ENCODE measurements at regions not wholly inside any gene's neighbourhood (a gene's known extent, or its start where the extent isn't known, plus 50 kb on each side); places are given as distances from the start of the nearest gene placed in this dataset.

GRCh38 chr3:162525066-162525742 is 1028.6 kb downstream of the OTOL1 start:
- ATAC-seq, result no peak

DNA sequence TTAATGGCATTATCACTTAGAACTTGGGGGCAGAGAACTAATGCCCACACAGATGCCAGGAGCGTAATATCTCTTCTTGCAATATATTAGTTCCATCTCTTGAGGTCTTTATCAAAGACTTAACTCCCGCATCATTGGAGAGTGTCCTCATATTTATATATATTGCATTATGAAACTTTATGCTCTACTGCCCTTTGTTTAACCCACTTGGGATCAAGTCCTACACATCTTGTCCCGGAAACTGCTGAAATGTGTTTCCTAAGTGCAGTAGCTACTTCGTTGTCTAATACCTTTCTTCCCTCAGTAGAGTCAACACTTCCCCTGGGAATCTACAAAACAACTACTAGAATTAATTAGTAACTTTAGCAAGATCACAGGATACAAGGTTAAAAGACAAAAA is 1029.2 kb downstream of the OTOL1 start:
- DNase-seq (no peak), ATAC-seq (no peak)
- H3K4me3 Mint-ChIP-seq, result no peak overlapping the region
- no peaks in the 10 kb centered on the region for H3K4me1 Mint-ChIP-seq (ENCODE audit: low read depth)
- peaks cover 22% of the 10 kb centered on the region for H3K9me3 Mint-ChIP-seq
- H3K27me3 Mint-ChIP-seq (ENCODE audit: low read depth), result no peaks in the 10 kb centered on the region
- H3K36me3 Mint-ChIP-seq (ENCODE audit: insufficient read depth), result no peaks in the 10 kb centered on the region

More at GRCh38 chr3:162525066-162525742, 1028.6 kb downstream of the OTOL1 start:
- Mint-ChIP-seq H3K27me3 (ENCODE audit: low read depth) (no peaks in the 10 kb centered on the region), H3K9me3 (peaks cover 20% of the 10 kb centered on the region), H3K4me3 (no peak overlapping the region), H3K36me3 (ENCODE audit: insufficient read depth) (no peaks in the 10 kb centered on the region), H3K4me1 (ENCODE audit: low read depth) (no peaks in the 10 kb centered on the region)
- no peak for DNase-seq

GRCh38 chr3:162534431-162534830 is 1037.8 kb downstream of the OTOL1 start:
- H3K4me3 Mint-ChIP-seq, result no peak overlapping the region
- ATAC-seq, result no peak
- DNase-seq, result no peak
- H3K27me3 Mint-ChIP-seq (ENCODE audit: low read depth), result no peaks in the 10 kb centered on the region
- no peaks in the 10 kb centered on the region for H3K4me1 Mint-ChIP-seq (ENCODE audit: low read depth)
- peaks cover 19% of the 10 kb centered on the region for H3K9me3 Mint-ChIP-seq
- no peaks in the 10 kb centered on the region for H3K36me3 Mint-ChIP-seq (ENCODE audit: insufficient read depth)

DNA sequence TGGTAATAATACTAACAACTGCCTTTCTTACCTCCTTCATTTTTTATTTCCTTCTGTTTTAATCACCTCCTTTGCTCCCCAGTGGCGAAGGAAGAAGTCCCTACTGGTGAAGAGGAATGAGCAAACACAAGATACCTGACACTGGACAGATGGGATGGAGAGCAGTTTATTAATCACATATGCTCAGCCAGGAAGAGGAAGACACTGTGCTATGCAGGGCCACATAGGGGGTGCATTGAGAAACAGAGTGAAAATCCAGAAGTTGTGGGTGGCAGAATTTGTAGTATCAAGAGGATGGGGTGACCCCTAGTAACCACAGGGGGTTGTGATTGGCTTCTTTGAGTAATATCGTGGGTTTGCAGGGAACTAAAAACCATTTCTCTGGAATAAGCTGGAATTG is 1041.9 kb downstream of the OTOL1 start:
- ATAC-seq, result no peak
- no peaks in the 10 kb centered on the region for H3K27me3 Mint-ChIP-seq (ENCODE audit: low read depth)

GRCh38 chr3:162538906-162539305 is 1042.3 kb downstream of the OTOL1 start:
- H3K4me3 Mint-ChIP-seq, result no peak overlapping the region
- peaks cover 15% of the 10 kb centered on the region for H3K9me3 Mint-ChIP-seq
- no peaks in the 10 kb centered on the region for H3K36me3 Mint-ChIP-seq (ENCODE audit: insufficient read depth)
- no peak for DNase-seq
- no peaks in the 10 kb centered on the region for H3K27me3 Mint-ChIP-seq (ENCODE audit: low read depth)
- no peaks in the 10 kb centered on the region for H3K4me1 Mint-ChIP-seq (ENCODE audit: low read depth)
- no peak for ATAC-seq

More for the DNA sequence above, 1041.9 kb downstream of the OTOL1 start:
- DNase-seq, result no peak
- no peaks in the 10 kb centered on the region for H3K4me1 Mint-ChIP-seq (ENCODE audit: low read depth)
- no peaks in the 10 kb centered on the region for H3K36me3 Mint-ChIP-seq (ENCODE audit: insufficient read depth)
- H3K9me3 Mint-ChIP-seq, result peaks cover 12% of the 10 kb centered on the region
- H3K4me3 Mint-ChIP-seq, result no peak overlapping the region

DNA sequence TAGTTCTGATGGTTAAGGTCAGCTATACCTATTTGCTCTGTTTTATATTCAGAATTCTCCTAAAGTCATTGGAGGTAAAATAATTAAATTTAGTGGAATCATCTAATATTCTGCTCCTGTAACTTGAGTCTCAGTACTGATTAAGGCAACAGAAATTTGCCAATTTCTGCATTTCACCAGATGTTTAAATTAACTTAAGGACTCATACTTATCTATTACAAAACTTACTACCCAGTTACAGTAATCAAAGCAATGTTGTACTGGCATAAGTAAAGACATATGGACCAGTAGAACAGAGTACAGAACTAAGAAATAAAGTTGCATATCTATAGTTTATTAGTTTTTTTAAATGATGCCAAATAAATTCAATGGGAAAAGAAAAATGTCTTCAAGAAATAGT is 1043.8 kb downstream of the OTOL1 start:
- no peak overlapping the region for H3K4me3 Mint-ChIP-seq
- no peak for ATAC-seq

DNA sequence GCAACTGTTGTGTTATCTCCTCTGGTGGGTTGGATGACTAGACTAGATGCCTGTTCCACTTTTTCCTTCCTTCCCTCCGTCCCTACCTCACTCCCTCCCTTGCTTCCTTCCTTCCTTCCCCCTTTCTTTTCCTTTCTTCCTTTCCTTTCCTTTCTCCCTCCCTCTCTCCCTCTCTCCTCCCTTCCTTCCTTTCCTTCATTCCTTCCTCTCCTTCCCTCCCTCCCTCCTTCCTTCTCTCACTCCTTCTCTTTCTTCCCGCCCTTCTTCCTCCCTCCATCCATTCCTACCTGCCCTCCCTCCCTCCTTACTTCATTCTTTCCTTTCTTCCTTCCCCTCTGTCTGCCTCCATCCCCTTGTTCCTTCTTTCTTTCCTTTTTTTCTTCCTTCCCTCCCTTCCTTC is 1045.3 kb downstream of the OTOL1 start:
- ATAC-seq (no peak), DNase-seq (no peak)
- Mint-ChIP-seq H3K9me3 (peaks cover 15% of the 10 kb centered on the region), H3K4me3 (no peak overlapping the region), H3K27me3 (ENCODE audit: low read depth) (no peaks in the 10 kb centered on the region), H3K36me3 (ENCODE audit: insufficient read depth) (no peaks in the 10 kb centered on the region), H3K4me1 (ENCODE audit: low read depth) (no peaks in the 10 kb centered on the region)

More for the DNA sequence above, 1043.8 kb downstream of the OTOL1 start:
- Mint-ChIP-seq H3K27me3 (ENCODE audit: low read depth) (no peaks in the 10 kb centered on the region), H3K4me1 (ENCODE audit: low read depth) (no peaks in the 10 kb centered on the region), H3K36me3 (ENCODE audit: insufficient read depth) (no peaks in the 10 kb centered on the region), H3K9me3 (peaks cover 15% of the 10 kb centered on the region)
- DNase-seq, result no peak

- H3K4me3 Mint-ChIP-seq, result no peak overlapping the region
- peaks cover 7% of the 10 kb centered on the region for H3K9me3 Mint-ChIP-seq
- no peaks in the 10 kb centered on the region for H3K27me3 Mint-ChIP-seq (ENCODE audit: low read depth)
- no peak for ATAC-seq
- DNase-seq, result no peak
- H3K4me1 Mint-ChIP-seq (ENCODE audit: low read depth), result no peaks in the 10 kb centered on the region
- no peaks in the 10 kb centered on the region for H3K36me3 Mint-ChIP-seq (ENCODE audit: insufficient read depth)
Measured at GRCh38 chr3:162544246-162544645, 1047.6 kb downstream of the OTOL1 start.

DNA sequence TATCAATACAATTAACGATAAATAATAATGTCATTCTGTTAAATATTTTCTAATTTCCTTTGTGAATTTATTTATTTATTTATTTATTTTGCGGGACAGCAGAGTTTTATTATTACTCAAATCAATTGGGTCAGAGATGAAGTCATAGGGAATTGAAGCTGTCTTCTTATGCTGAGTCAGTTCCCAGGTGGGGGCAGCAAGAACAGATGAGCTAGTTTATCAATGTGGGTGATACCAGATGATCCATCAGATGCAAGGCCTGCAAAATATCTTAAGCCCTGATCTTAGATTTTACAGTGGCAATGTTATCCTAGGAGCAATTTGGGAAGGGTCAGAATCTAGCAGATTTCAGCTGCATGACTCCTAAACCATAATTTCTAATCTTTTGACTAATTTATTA is 1050.3 kb downstream of the OTOL1 start:
- no peak for DNase-seq
- Mint-ChIP-seq H3K27me3 (ENCODE audit: low read depth) (no peaks in the 10 kb centered on the region), H3K4me3 (no peak overlapping the region), H3K36me3 (ENCODE audit: insufficient read depth) (no peaks in the 10 kb centered on the region), H3K4me1 (ENCODE audit: low read depth) (no peaks in the 10 kb centered on the region), H3K9me3 (peaks cover 7% of the 10 kb centered on the region)
- no peak for ATAC-seq

- no peak for ATAC-seq
- DNase-seq, result no peak
- H3K4me1 Mint-ChIP-seq (ENCODE audit: low read depth), result no peaks in the 10 kb centered on the region
- peaks cover 10% of the 10 kb centered on the region for H3K9me3 Mint-ChIP-seq
- no peak overlapping the region for H3K4me3 Mint-ChIP-seq
- no peaks in the 10 kb centered on the region for H3K27me3 Mint-ChIP-seq (ENCODE audit: low read depth)
- no peaks in the 10 kb centered on the region for H3K36me3 Mint-ChIP-seq (ENCODE audit: insufficient read depth)
Measured at GRCh38 chr3:162547321-162547720, 1050.7 kb downstream of the OTOL1 start.

DNA sequence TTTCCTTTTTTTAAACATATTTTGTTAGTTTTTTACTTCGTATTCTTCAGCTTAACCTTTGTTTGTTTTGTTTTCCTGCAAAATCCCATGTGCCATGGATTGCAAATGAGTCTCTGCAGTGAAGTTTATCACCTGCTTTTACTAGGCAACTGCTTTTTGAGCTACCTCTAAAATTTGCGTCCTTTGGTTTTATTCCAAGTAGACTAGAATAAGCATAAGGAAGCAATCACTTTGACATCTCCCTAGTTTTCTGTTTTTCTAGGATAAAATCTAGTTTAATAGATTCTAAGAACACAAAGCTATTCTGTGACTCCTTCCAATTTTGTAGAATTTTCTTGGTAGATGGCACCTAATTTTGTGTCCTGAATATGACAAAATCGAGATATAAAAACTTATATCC is 1059.2 kb downstream of the OTOL1 start:
- Mint-ChIP-seq H3K4me1 (ENCODE audit: low read depth) (no peaks in the 10 kb centered on the region), H3K36me3 (ENCODE audit: insufficient read depth) (no peaks in the 10 kb centered on the region), H3K9me3 (peaks cover 14% of the 10 kb centered on the region), H3K4me3 (no peak overlapping the region), H3K27me3 (ENCODE audit: low read depth) (no peaks in the 10 kb centered on the region)
- ATAC-seq, result no peak
- DNase-seq, result no peak

- DNase-seq (no peak), ATAC-seq (no peak)
- no peaks in the 10 kb centered on the region for H3K4me1 Mint-ChIP-seq (ENCODE audit: low read depth)
- peaks cover 5% of the 10 kb centered on the region for H3K9me3 Mint-ChIP-seq
- H3K4me3 Mint-ChIP-seq, result no peak overlapping the region
- no peaks in the 10 kb centered on the region for H3K27me3 Mint-ChIP-seq (ENCODE audit: low read depth)
- no peaks in the 10 kb centered on the region for H3K36me3 Mint-ChIP-seq (ENCODE audit: insufficient read depth)
Measured at GRCh38 chr3:162558016-162558415, 1061.4 kb downstream of the OTOL1 start.

- Mint-ChIP-seq H3K4me3 (no peak overlapping the region), H3K27me3 (ENCODE audit: low read depth) (no peaks in the 10 kb centered on the region), H3K4me1 (ENCODE audit: low read depth) (no peaks in the 10 kb centered on the region), H3K36me3 (ENCODE audit: insufficient read depth) (no peaks in the 10 kb centered on the region), H3K9me3 (peaks cover 3% of the 10 kb centered on the region)
- ATAC-seq (no peak), DNase-seq (no peak)
Measured at GRCh38 chr3:162568706-162569105, 1072.1 kb downstream of the OTOL1 start.

DNA sequence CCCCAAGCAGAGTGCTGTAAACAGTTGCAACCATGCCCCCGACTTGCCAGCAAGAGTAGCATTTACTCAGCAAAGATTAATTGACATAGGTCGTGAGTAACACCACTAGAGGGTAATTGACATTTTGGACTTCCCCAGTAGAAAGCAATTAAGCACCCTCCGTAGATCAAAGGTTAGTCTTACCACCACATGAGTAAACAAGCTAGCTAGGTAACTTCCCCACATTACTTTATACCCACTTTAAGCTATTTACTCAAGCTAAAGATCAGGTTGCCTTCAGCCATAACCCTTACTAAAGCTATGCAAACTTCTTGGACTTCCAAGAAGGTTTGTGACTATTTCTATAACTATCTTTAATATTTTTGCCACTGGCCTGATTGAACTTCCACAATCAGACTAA is 1072.7 kb downstream of the OTOL1 start:
- ATAC-seq, result no peak
- H3K4me3 Mint-ChIP-seq, result no peak overlapping the region
- peaks cover 3% of the 10 kb centered on the region for H3K9me3 Mint-ChIP-seq
- H3K4me1 Mint-ChIP-seq (ENCODE audit: low read depth), result no peaks in the 10 kb centered on the region
- DNase-seq, result no peak
- H3K27me3 Mint-ChIP-seq (ENCODE audit: low read depth), result no peaks in the 10 kb centered on the region
- no peaks in the 10 kb centered on the region for H3K36me3 Mint-ChIP-seq (ENCODE audit: insufficient read depth)

DNA sequence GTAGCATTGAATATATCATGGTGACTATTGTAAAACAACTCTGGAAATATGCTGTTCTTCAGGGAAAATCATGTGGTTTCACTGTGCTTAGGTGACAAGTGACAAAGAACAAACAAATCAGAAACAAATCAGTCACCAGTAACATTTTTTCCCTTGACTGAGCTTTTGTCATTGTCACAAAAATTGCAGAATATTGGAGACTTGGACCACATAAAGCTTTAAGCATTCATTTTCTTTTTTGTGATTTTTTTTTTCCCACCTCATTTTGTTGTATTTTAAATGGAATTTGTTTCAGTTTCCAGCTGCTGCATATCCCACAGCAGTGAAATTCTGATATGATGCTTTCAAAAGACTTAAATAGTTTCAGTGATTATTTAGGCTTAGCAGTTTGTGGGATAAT is 1088.4 kb downstream of the OTOL1 start:
- Mint-ChIP-seq H3K4me1 (ENCODE audit: low read depth) (no peaks in the 10 kb centered on the region), H3K27me3 (ENCODE audit: low read depth) (no peaks in the 10 kb centered on the region), H3K36me3 (ENCODE audit: insufficient read depth) (no peaks in the 10 kb centered on the region), H3K4me3 (no peak overlapping the region), H3K9me3 (peaks cover 7% of the 10 kb centered on the region)
- DNase-seq (no peak), ATAC-seq (no peak)

GRCh38 chr3:162586591-162586990 is 1090.0 kb downstream of the OTOL1 start:
- H3K4me3 Mint-ChIP-seq, result no peak overlapping the region
- no peak for DNase-seq
- no peaks in the 10 kb centered on the region for H3K4me1 Mint-ChIP-seq (ENCODE audit: low read depth)
- ATAC-seq, result no peak
- H3K27me3 Mint-ChIP-seq (ENCODE audit: low read depth), result no peaks in the 10 kb centered on the region
- H3K9me3 Mint-ChIP-seq, result peaks cover 7% of the 10 kb centered on the region
- no peaks in the 10 kb centered on the region for H3K36me3 Mint-ChIP-seq (ENCODE audit: insufficient read depth)

Data from activated T-cell treated with anti-CD3 and anti-CD28 coated beads, Interleukin-2, amount 50 U/mL, for 4 hours (primary cell).